ENCODE measurements at regions not wholly inside any gene's neighbourhood (a gene's known extent, or its start where the extent isn't known, plus 50 kb on each side); places are given as distances from the start of the nearest gene placed in this dataset.

DNA sequence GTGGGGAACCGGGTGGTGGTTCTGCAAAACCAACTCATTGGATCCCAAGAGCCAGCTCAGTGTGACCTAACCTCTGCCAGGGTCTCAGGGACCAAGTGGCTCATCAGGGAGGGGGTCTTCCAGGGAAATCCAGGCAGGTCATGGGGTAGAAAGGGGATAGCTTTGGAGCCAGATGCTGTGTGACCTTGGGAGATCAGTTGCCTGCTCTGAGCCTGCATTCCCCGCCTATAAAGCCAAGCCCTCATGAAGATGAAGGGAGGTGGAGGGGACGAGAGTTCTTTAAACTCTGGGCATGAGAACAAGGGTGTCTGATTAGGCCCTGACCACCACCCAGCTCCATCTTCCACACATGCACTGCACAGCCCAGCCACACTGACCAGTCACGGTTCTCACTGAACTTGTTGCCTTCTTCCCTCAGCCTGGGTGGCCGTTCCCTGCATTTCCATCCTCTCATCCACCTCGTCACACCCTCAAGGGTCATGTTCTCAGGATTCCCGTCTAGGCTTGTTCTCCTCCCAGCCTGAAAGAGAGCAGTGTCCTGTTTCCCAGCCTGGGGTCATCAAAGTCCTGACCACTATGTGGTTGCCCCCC, 475.5 kb downstream of the TBC1D22A start:
- intact Hi-C loops (cut with micrococcal nuclease), result no loop called here
- no peaks in the 10 kb centered on the region for H3K36me3 Mint-ChIP-seq
- H3K27me3 Mint-ChIP-seq (ENCODE audit: low read depth in 2 of 2), result peaks cover 7 to 12% of the 10 kb centered on the region in 2 donors
- no peak overlapping the region for H3K27ac Mint-ChIP-seq
- H3K4me1 ChIP-seq (ENCODE audit: control insufficient read depth, insufficient read depth, low read length), result no peaks in the 10 kb centered on the region
- H3K4me3 ChIP-seq (ENCODE audit: low read length), result no peak overlapping the region
- no peaks in the 10 kb centered on the region for H3K4me1 Mint-ChIP-seq
- DNase-seq (no peak), ATAC-seq (no peak)
- WGBS (ENCODE audit: insufficient coverage), result 77% methylated on average over 7 of the region's 7 CpGs
- no peak overlapping the region for H3K27ac ChIP-seq (ENCODE audit: low read length)
- no peaks in the 10 kb centered on the region for H3K36me3 ChIP-seq (ENCODE audit: control insufficient read depth, insufficient read depth, low read length)
- H3K9me3 ChIP-seq (ENCODE audit: control insufficient read depth, insufficient read depth, low read length), result no peaks in the 10 kb centered on the region
- no peaks in the 10 kb centered on the region for H3K27me3 ChIP-seq (ENCODE audit: control insufficient read depth, insufficient read depth, low read length)
- H3K9me3 Mint-ChIP-seq, result no peaks in the 10 kb centered on the region
- TF ChIP-seq, protein P1, sequence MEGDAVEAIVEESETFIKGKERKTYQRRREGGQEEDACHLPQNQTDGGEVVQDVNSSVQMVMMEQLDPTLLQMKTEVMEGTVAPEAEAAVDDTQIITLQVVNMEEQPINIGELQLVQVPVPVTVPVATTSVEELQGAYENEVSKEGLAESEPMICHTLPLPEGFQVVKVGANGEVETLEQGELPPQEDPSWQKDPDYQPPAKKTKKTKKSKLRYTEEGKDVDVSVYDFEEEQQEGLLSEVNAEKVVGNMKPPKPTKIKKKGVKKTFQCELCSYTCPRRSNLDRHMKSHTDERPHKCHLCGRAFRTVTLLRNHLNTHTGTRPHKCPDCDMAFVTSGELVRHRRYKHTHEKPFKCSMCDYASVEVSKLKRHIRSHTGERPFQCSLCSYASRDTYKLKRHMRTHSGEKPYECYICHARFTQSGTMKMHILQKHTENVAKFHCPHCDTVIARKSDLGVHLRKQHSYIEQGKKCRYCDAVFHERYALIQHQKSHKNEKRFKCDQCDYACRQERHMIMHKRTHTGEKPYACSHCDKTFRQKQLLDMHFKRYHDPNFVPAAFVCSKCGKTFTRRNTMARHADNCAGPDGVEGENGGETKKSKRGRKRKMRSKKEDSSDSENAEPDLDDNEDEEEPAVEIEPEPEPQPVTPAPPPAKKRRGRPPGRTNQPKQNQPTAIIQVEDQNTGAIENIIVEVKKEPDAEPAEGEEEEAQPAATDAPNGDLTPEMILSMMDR (IDR thresholded peaks at IDR 0.05), result no peak
- H3K4me3 Mint-ChIP-seq, result no peak overlapping the region

DNA sequence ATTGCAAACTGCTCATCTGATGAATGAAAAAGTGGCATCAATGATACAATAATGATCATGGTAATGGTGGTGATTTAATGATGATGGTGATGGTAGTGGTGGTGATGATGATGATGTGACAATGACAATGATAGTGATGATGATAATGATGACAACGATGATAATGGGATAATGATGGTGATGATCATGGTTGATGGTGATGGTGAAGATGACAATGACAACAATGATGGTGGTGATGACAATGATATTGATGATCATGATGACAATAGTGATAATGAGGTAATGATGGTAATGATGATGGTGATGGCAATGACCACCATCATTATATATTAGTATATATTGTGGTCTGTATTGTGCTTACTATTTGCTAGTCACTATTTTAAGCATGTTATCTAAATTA, 474.3 kb downstream of the TBC1D22A start:
- Mint-ChIP-seq H3K27me3 (ENCODE audit: low read depth in 2 of 2) (peaks cover 2 to 8% of the 10 kb centered on the region in 2 donors), H3K9me3 (no peaks in the 10 kb centered on the region), H3K27ac (no peak overlapping the region), H3K4me1 (no peaks in the 10 kb centered on the region), H3K4me3 (no peak overlapping the region), H3K36me3 (no peaks in the 10 kb centered on the region)
- no peak overlapping the region for H3K4me3 ChIP-seq (ENCODE audit: low read length)
- 88% methylated on average over 1 of the region's 1 CpG for WGBS (ENCODE audit: insufficient coverage)
- H3K9me3 ChIP-seq (ENCODE audit: control insufficient read depth, insufficient read depth, low read length), result no peaks in the 10 kb centered on the region
- no peaks in the 10 kb centered on the region for H3K4me1 ChIP-seq (ENCODE audit: control insufficient read depth, insufficient read depth, low read length)
- TF ChIP-seq, protein P1 (IDR thresholded peaks at IDR 0.05), result no peak
- ATAC-seq, result no peak
- H3K27ac ChIP-seq (ENCODE audit: low read length), result no peak overlapping the region
- H3K36me3 ChIP-seq (ENCODE audit: control insufficient read depth, insufficient read depth, low read length), result no peaks in the 10 kb centered on the region
- no peak for DNase-seq
- H3K27me3 ChIP-seq (ENCODE audit: control insufficient read depth, insufficient read depth, low read length), result no peaks in the 10 kb centered on the region
- intact Hi-C loops (cut with micrococcal nuclease), result no loop called here

DNA sequence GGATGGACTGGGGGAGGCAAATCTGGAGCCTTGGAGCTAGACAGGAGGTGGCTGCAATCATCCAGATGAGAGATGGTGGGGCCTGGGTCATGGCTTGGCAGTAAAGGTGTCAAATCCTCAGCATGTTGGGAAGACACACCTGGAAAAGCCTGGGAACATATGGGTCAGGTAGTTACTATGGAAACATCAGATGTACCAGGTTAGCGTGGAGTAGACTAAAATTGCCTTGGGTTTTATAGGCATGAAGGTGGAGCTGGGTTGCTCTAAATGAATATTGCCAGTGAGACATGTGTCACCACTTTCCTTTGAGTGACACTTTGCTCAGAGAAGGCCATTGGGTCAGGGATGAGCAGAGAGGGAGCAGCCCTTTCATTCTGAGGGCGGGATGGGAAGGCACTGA, 473.7 kb downstream of the TBC1D22A start:
- H3K4me1 ChIP-seq (ENCODE audit: control insufficient read depth, insufficient read depth, low read length), result no peaks in the 10 kb centered on the region
- H3K27ac Mint-ChIP-seq, result no peak overlapping the region
- H3K36me3 ChIP-seq (ENCODE audit: control insufficient read depth, insufficient read depth, low read length), result no peaks in the 10 kb centered on the region
- 67% methylated on average over 2 of the region's 2 CpGs for WGBS (ENCODE audit: insufficient coverage)
- DNase-seq (no peak), ATAC-seq (no peak)
- intact Hi-C loops (cut with micrococcal nuclease), result no loop called here
- H3K27me3 ChIP-seq (ENCODE audit: control insufficient read depth, insufficient read depth, low read length), result no peaks in the 10 kb centered on the region
- H3K27me3 Mint-ChIP-seq (ENCODE audit: low read depth in 2 of 2), result peaks cover 0 to 7% of the 10 kb centered on the region in 2 donors
- no peaks in the 10 kb centered on the region for H3K36me3 Mint-ChIP-seq
- H3K27ac ChIP-seq (ENCODE audit: low read length), result no peak overlapping the region
- H3K9me3 ChIP-seq (ENCODE audit: control insufficient read depth, insufficient read depth, low read length), result no peaks in the 10 kb centered on the region
- H3K9me3 Mint-ChIP-seq, result no peaks in the 10 kb centered on the region
- H3K4me3 ChIP-seq (ENCODE audit: low read length), result no peak overlapping the region
- TF ChIP-seq, protein P1 (IDR thresholded peaks at IDR 0.05), result no peak
- H3K4me3 Mint-ChIP-seq, result no peak overlapping the region
- H3K4me1 Mint-ChIP-seq, result no peaks in the 10 kb centered on the region
